ENCODE measurements at regions not wholly inside any gene's neighbourhood (a gene's known extent, or its start where the extent isn't known, plus 50 kb on each side); places are given as distances from the start of the nearest gene placed in this dataset.
A peak's percentile ranks its signal among the peaks of the same experiment; 100 is the strongest.

DNA sequence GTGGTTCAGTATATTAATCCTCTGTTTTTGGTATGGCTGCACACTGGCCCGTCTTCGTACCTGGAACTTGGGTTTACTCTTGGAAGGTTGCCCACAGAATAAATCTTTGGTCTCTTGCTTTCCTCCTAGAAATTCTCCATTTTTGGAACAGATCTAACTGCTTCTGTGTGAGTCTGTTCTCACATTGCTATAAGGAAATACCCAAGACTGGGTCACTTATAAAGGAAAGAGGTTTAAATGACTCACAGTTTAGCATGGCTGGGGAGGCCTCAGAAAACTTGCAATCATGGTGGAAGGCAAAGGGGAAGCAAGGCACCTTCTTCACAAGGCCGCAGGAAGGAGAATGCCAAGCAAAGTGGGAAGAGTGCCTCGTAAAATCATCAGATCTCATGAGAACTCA lies 407.8 kb upstream of the PDE3A start:
- no peaks in the 10 kb centered on the region for H4K20me1 ChIP-seq (ENCODE audit: control insufficient read depth, extremely low read depth, insufficient read depth, low read length)

DNA sequence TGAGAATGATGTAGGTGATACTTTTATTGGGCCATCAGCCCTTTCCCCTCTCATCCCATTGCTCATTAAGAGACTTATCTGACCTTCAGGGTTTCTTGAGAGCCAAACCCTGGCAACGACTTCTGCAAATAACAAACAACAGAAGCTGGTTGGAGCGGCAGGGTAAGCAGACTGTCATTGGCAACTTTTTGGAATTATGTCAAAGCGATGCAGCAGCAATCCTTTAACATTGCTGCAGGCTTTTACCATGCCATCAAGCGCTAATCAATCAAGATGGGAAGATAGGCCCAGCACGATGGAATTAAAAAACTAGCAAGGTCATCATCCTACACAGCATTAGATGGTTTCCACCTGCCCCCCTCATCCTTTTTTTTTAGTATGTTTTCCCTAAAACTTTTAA lies 406.1 kb upstream of the PDE3A start:
- Histone ChIP-seq H3K27me3 (ENCODE audit: control insufficient read depth, insufficient read depth, low read length) (no peaks in the 10 kb centered on the region), H3K9ac (ENCODE audit: insufficient read depth, low read length) (no peak overlapping the region), H3K4me1 (ENCODE audit: control insufficient read depth, extremely low read depth, insufficient read depth, low read length) (peaks cover 3% of the 10 kb centered on the region), H3K4me2 (ENCODE audit: extremely low read depth, insufficient read depth, low read length) (no peak overlapping the region), H3K4me3 (replicated peaks in 1 of 4; ENCODE audit: control extremely low read depth in 1 of 4, insufficient read depth in 1 of 4, low read depth in 3 of 4, low read length in 4 of 4) (no peak overlapping the region), H3K27ac (ENCODE audit: insufficient read depth, low read length) (no peak overlapping the region), H4K20me1 (ENCODE audit: control insufficient read depth, extremely low read depth, insufficient read depth, low read length) (no peaks in the 10 kb centered on the region), H3K79me2 (ENCODE audit: control insufficient read depth, insufficient read depth, low read length) (no peaks in the 10 kb centered on the region), H2AFZ (ENCODE audit: low read length) (no peak overlapping the region), H3K9me3 (ENCODE audit: control insufficient read depth, insufficient read depth, low read depth, low read length) (no peaks in the 10 kb centered on the region), H3K36me3 (ENCODE audit: control insufficient read depth, insufficient read depth, low read length) (no peaks in the 10 kb centered on the region)
- TF ChIP-seq EZH2 (IDR thresholded peaks at IDR 0.05; ENCODE audit: low read length, missing control alignments): no peak
- TF ChIP-seq, protein P1, sequence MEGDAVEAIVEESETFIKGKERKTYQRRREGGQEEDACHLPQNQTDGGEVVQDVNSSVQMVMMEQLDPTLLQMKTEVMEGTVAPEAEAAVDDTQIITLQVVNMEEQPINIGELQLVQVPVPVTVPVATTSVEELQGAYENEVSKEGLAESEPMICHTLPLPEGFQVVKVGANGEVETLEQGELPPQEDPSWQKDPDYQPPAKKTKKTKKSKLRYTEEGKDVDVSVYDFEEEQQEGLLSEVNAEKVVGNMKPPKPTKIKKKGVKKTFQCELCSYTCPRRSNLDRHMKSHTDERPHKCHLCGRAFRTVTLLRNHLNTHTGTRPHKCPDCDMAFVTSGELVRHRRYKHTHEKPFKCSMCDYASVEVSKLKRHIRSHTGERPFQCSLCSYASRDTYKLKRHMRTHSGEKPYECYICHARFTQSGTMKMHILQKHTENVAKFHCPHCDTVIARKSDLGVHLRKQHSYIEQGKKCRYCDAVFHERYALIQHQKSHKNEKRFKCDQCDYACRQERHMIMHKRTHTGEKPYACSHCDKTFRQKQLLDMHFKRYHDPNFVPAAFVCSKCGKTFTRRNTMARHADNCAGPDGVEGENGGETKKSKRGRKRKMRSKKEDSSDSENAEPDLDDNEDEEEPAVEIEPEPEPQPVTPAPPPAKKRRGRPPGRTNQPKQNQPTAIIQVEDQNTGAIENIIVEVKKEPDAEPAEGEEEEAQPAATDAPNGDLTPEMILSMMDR (conservative IDR thresholded peaks at IDR 0.05 in 1 of 2, IDR thresholded peaks at IDR 0.05 in 1 of 2; ENCODE audit: low read depth in 1 of 2, low read length in 2 of 2): no peak
- no peak for DNase-seq (ENCODE audit: low read depth in 2 of 2)

More for the DNA sequence above, 407.8 kb upstream of the PDE3A start:
- no peak overlapping the region for H3K4me3 ChIP-seq (replicated peaks in 1 of 4; ENCODE audit: control extremely low read depth in 1 of 4, insufficient read depth in 1 of 4, low read depth in 3 of 4, low read length in 4 of 4)
- no peak for TF ChIP-seq EZH2 (IDR thresholded peaks at IDR 0.05; ENCODE audit: low read length, missing control alignments)
- TF ChIP-seq, protein P1 (conservative IDR thresholded peaks at IDR 0.05 in 1 of 2, IDR thresholded peaks at IDR 0.05 in 1 of 2; ENCODE audit: low read depth in 1 of 2, low read length in 2 of 2): no peak
- H3K9me3 ChIP-seq (ENCODE audit: control insufficient read depth, insufficient read depth, low read depth, low read length): no peaks in the 10 kb centered on the region
- H3K36me3 ChIP-seq (ENCODE audit: control insufficient read depth, insufficient read depth, low read length): no peaks in the 10 kb centered on the region
- H3K4me1 ChIP-seq (ENCODE audit: control insufficient read depth, extremely low read depth, insufficient read depth, low read length): no peaks in the 10 kb centered on the region
- no peak for DNase-seq (ENCODE audit: low read depth in 2 of 2)
- no peaks in the 10 kb centered on the region for H3K27me3 ChIP-seq (ENCODE audit: control insufficient read depth, insufficient read depth, low read length)
- H3K4me2 ChIP-seq (ENCODE audit: extremely low read depth, insufficient read depth, low read length): no peak overlapping the region
- no peaks in the 10 kb centered on the region for H3K79me2 ChIP-seq (ENCODE audit: control insufficient read depth, insufficient read depth, low read length)
- H2AFZ ChIP-seq (ENCODE audit: low read length): no peak overlapping the region
- no peak overlapping the region for H3K27ac ChIP-seq (ENCODE audit: insufficient read depth, low read length)
- no peak overlapping the region for H3K9ac ChIP-seq (ENCODE audit: insufficient read depth, low read length)

DNA sequence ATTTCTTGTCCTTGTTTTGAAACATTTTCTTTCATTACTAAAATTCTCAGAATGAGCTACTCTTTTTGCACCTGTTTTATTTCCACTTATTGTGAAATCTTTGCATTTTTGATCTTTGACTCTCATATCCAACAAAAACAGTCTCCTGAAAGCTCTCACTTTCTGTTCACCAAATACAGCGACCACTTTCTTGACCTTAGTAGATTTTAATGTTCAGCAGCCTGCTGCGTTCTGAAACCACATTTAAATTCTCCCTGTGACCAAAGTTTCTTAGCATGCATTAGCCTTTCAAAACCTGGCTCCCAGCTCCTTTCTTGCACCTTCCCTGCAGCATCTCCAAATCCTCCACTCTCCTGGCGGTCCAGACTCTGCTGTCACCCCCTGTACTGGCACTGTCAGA lies 404.4 kb upstream of the PDE3A start:
- peaks cover 6% of the 10 kb centered on the region for H3K4me1 ChIP-seq (ENCODE audit: control insufficient read depth, extremely low read depth, insufficient read depth, low read length)
- no peaks in the 10 kb centered on the region for H3K79me2 ChIP-seq (ENCODE audit: control insufficient read depth, insufficient read depth, low read length)
- TF ChIP-seq, protein P1 (conservative IDR thresholded peaks at IDR 0.05 in 1 of 2, IDR thresholded peaks at IDR 0.05 in 1 of 2; ENCODE audit: low read depth in 1 of 2, low read length in 2 of 2): no peak
- TF ChIP-seq EZH2 (IDR thresholded peaks at IDR 0.05; ENCODE audit: low read length, missing control alignments): no peak
- H3K27me3 ChIP-seq (ENCODE audit: control insufficient read depth, insufficient read depth, low read length): no peaks in the 10 kb centered on the region
- no peak overlapping the region for H3K4me3 ChIP-seq (replicated peaks in 1 of 4; ENCODE audit: control extremely low read depth in 1 of 4, insufficient read depth in 1 of 4, low read depth in 3 of 4, low read length in 4 of 4)
- no peaks in the 10 kb centered on the region for H4K20me1 ChIP-seq (ENCODE audit: control insufficient read depth, extremely low read depth, insufficient read depth, low read length)
- no peaks in the 10 kb centered on the region for H3K9me3 ChIP-seq (ENCODE audit: control insufficient read depth, insufficient read depth, low read depth, low read length)
- H3K4me2 ChIP-seq (ENCODE audit: extremely low read depth, insufficient read depth, low read length): no peak overlapping the region
- no peak overlapping the region for H2AFZ ChIP-seq (ENCODE audit: low read length)
- no peak overlapping the region for H3K27ac ChIP-seq (ENCODE audit: insufficient read depth, low read length)
- peak in 1 of 2 donors; percentile 36 for DNase-seq (ENCODE audit: low read depth in 2 of 2)
- no peak overlapping the region for H3K9ac ChIP-seq (ENCODE audit: insufficient read depth, low read length)
- no peaks in the 10 kb centered on the region for H3K36me3 ChIP-seq (ENCODE audit: control insufficient read depth, insufficient read depth, low read length)

Measured in fibroblast of lung (primary cell).